HEK293 (cell line): ENCODE measurements at regions not wholly inside any gene's neighbourhood (a gene's known extent, or its start where the extent isn't known, plus 50 kb on each side); places are given as distances from the start of the nearest gene placed in this dataset.

Source experiments
- CTCF ChIA-PET: fragments of 350-600 bp; formaldehyde crosslinking; extraction: SDS; loops from one replicate; lab custom pipeline; 2021; ENCODE audit warnings: antibody characterized with exemption; lab: Yijun Ruan, JAX
- POLR2A ChIA-PET: fragments of 300-600 bp; formaldehyde crosslinking; extraction: SDS; loops from one replicate; lab custom pipeline; 2020; ENCODE audit warnings: antibody characterized with exemption, inconsistent platforms; lab: Yijun Ruan, JAX
- H3K27ac ChIP-seq: fragments of 200-500 bp; sonication (Bioruptor generic); 2 replicates; pipeline ENCODE4 v1.5.1; 2014; ENCODE audit warnings: low read depth, low read length, control low read depth, inconsistent platforms; ENCODE audit errors: extremely low read depth
- H3K36me3 ChIP-seq, 2 experiments: fragments of 200-500 bp in 1 of 2; sonication (Bioruptor generic) in 1 of 2; 1 replicate in 1 of 2; 2 replicates in 1 of 2; pipeline ENCODE4 v1.5.1; 2014 to 2017; ENCODE audit warnings: inconsistent platforms in 2 of 2, low read length in 2 of 2; ENCODE audit not compliant: control insufficient read depth in 2 of 2, insufficient read depth in 1 of 2
- H3K4me1 ChIP-seq: fragments of 200-500 bp; sonication (Bioruptor generic); 2 replicates; pipeline ENCODE4 v1.5.1; 2014; ENCODE audit warnings: mild to moderate bottlenecking, low read length, inconsistent platforms; ENCODE audit not compliant: control insufficient read depth, insufficient read depth
- H3K4me3 ChIP-seq: 2 replicates; pipeline ENCODE4 v1.5.1; 2011; ENCODE audit warnings: low read depth, mild to moderate bottlenecking, control low read depth, low read length, moderate library complexity
- H3K9me3 ChIP-seq: fragments of 200-500 bp; sonication (Bioruptor generic); 2 replicates; pipeline ENCODE4 v1.5.1; 2014; ENCODE audit warnings: low read depth, low read length, inconsistent platforms; ENCODE audit not compliant: control insufficient read depth, insufficient read depth
- BCL11B ChIP-seq: fragments of 450-650 bp; formaldehyde crosslinking; IDR thresholded peaks from 2 replicates; pipeline ENCODE4 v1.5.1; 2016; ENCODE audit warnings: low read depth, missing biosample characterization, missing genetic modification characterization
- KLF8 ChIP-seq: fragments of 450-650 bp; formaldehyde crosslinking; IDR thresholded peaks from 2 replicates; pipeline ENCODE4 v1.5.1; 2016; ENCODE audit warnings: missing biosample characterization, missing genetic modification characterization
- KLF9 ChIP-seq: fragments of 450-650 bp; formaldehyde crosslinking; IDR thresholded peaks from 2 replicates; pipeline ENCODE4 v1.5.1; 2016; ENCODE audit warnings: missing biosample characterization, missing genetic modification characterization, low read depth
- PATZ1 ChIP-seq: fragments of 450-650 bp; formaldehyde crosslinking; IDR thresholded peaks from 2 replicates; pipeline ENCODE4 v1.5.1; 2016; ENCODE audit warnings: missing biosample characterization, missing genetic modification characterization
- SCRT2 ChIP-seq: fragments of 450-650 bp; formaldehyde crosslinking; IDR thresholded peaks from 2 replicates; pipeline ENCODE4 v1.5.1; 2016; ENCODE audit warnings: missing biosample characterization, missing genetic modification characterization
- TSHZ1 ChIP-seq: fragments of 450-650 bp; formaldehyde crosslinking; IDR thresholded peaks from 2 replicates; pipeline ENCODE4 v1.5.1; 2016; ENCODE audit warnings: missing biosample characterization, missing genetic modification characterization, borderline replicate concordance
- ZFP37 ChIP-seq: fragments of 450-650 bp; formaldehyde crosslinking; IDR thresholded peaks from 2 replicates; pipeline ENCODE4 v1.5.1; 2016; ENCODE audit warnings: missing biosample characterization, missing genetic modification characterization
- ZNF138 ChIP-seq: fragments of 450-650 bp; formaldehyde crosslinking; IDR thresholded peaks from 2 replicates; pipeline ENCODE4 v1.5.1; 2016; ENCODE audit warnings: missing biosample characterization, missing genetic modification characterization, borderline replicate concordance
- ZNF148 ChIP-seq: fragments of 450-650 bp; formaldehyde crosslinking; IDR thresholded peaks from 2 replicates; pipeline ENCODE4 v1.5.0; 2017; ENCODE audit warnings: missing biosample characterization, missing genetic modification characterization, borderline replicate concordance
- ZNF175 ChIP-seq: fragments of 450-650 bp; formaldehyde crosslinking; IDR thresholded peaks from 2 replicates; pipeline ENCODE4 v1.5.1; 2016; ENCODE audit warnings: missing biosample characterization, missing genetic modification characterization
- ZNF19 ChIP-seq: fragments of 450-650 bp; formaldehyde crosslinking; IDR thresholded peaks from 2 replicates; pipeline ENCODE4; 2016; ENCODE audit warnings: missing biosample characterization, missing genetic modification characterization, low read depth
- ZNF2 ChIP-seq: fragments of 450-650 bp; formaldehyde crosslinking; IDR thresholded peaks from 2 replicates; pipeline ENCODE4 v1.5.1; 2016; ENCODE audit warnings: missing biosample characterization, missing genetic modification characterization
- ZNF510 ChIP-seq: fragments of 450-650 bp; formaldehyde crosslinking; IDR thresholded peaks from 2 replicates; pipeline ENCODE4 v1.5.1; 2018; ENCODE audit warnings: mild to moderate bottlenecking, missing genetic modification characterization, missing biosample characterization; ENCODE audit not compliant: insufficient replicate concordance
- ZNF544 ChIP-seq: fragments of 450-650 bp; formaldehyde crosslinking; IDR thresholded peaks from 2 replicates; pipeline ENCODE4 v1.5.0; 2017; ENCODE audit warnings: missing biosample characterization, missing genetic modification characterization
- ZNF585B ChIP-seq: fragments of 450-650 bp; formaldehyde crosslinking; IDR thresholded peaks from 2 replicates; pipeline ENCODE4 v1.5.1; 2016; ENCODE audit warnings: missing biosample characterization, missing genetic modification characterization
- ZNF704 ChIP-seq: fragments of 450-650 bp; formaldehyde crosslinking; IDR thresholded peaks from 2 replicates; pipeline ENCODE4 v1.5.1; 2016; ENCODE audit warnings: missing biosample characterization, missing genetic modification characterization
- ZNF768 ChIP-seq: fragments of 450-650 bp; formaldehyde crosslinking; IDR thresholded peaks from 2 replicates; pipeline ENCODE4 v1.5.1; 2018; ENCODE audit warnings: missing biosample characterization, mild to moderate bottlenecking, missing genetic modification characterization
- ZNF785 ChIP-seq: fragments of 450-650 bp; formaldehyde crosslinking; IDR thresholded peaks from 2 replicates; pipeline ENCODE4 v1.5.1; 2016; ENCODE audit warnings: missing biosample characterization, missing genetic modification characterization

DNA sequence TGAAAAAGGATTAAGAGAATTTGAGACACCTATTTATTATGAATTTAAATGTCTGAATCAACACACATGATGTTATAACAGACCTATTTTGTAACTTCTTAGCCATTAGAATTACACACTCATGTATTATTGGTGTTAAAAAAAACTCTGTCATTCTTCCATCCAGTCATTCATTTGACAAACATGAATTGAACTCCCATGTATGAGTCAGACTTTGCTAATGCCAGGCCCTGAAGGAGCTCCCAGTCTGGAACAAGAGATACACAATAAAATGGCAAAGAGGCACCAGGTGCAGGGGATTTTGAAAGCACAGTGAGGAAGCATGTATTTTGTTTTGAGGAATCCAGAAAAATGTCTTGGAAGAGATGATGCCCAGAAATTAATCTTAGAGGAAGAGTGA lies 87.7 kb upstream of the EFHC2 start:
- H3K27ac ChIP-seq = no peak overlapping the region
- no peaks in the 10 kb centered on the region for H3K36me3 ChIP-seq
- POLR2A ChIA-PET = no interaction called here
- CTCF ChIA-PET = no interaction called here
- no peaks in the 10 kb centered on the region for H3K4me1 ChIP-seq
- no peaks in the 10 kb centered on the region for H3K9me3 ChIP-seq
- H3K4me3 ChIP-seq = no peak overlapping the region
- TF ChIP-seq PATZ1 (tag by site-specific recombination) = no peak
- no peak for TF ChIP-seq ZFP37 (tag by site-specific recombination)
- no peak for TF ChIP-seq ZNF785 (tag by site-specific recombination)
- TF ChIP-seq ZNF138 (tag by site-specific recombination) = no peak
- TF ChIP-seq ZNF704 (tag by site-specific recombination) = no peak
- no peak for TF ChIP-seq ZNF510 (tag by site-specific recombination)
- no peak for TF ChIP-seq ZNF175 (tag by site-specific recombination)
- TF ChIP-seq KLF8 (tag by site-specific recombination) = no peak
- no peak for TF ChIP-seq ZNF585B
- TF ChIP-seq ZNF19 = no peak
- no peak for TF ChIP-seq ZNF544 (tag by site-specific recombination)
- no peak for TF ChIP-seq TSHZ1 (tag by site-specific recombination)
- no peak for TF ChIP-seq ZNF768 (tag by site-specific recombination)

DNA sequence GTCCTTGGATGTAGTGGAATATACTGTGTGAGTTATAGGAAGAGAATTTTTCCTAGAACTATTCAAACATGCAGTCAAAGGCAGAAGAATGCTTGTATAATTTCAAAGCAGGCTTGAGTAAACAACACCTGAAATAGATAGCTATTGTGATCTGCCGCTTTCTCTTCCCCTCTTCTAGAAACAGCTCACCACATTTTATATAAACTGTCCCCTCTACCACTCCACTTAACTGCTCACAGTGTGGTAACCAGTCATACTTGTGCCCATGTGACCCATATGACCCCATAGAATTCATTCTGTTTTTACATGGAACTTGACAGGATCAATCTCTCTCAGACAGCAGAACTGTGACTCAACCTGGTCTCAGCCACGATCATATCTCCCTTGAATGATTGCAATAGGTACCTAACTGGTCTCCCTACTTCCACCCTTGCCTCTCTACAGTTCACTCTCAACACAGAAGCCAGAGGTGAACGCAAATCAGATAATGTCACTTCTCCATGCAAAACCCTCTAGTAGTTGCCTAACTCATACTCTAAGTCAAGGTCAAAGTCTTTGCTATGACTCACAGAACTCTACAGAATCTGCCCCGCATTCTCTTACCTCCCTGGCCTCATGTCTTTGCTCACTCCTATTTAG lies 85.6 kb upstream of the EFHC2 start:
- no peak overlapping the region for H3K4me3 ChIP-seq
- CTCF ChIA-PET = interaction anchor here (0.7 kb wide), 1 partner anchor 193 kb away, joined by 3 read pairs; no protein-coding TSS in a partner anchor
- POLR2A ChIA-PET = no interaction called here
- no peaks in the 10 kb centered on the region for H3K9me3 ChIP-seq
- no peak for TF ChIP-seq KLF9
- TF ChIP-seq ZNF2 (tag by site-specific recombination) = no peak
- no peak for TF ChIP-seq BCL11B (tag by site-specific recombination)
- TF ChIP-seq ZNF148 (tag by site-specific recombination) = no peak
- no peak for TF ChIP-seq ZNF175 (tag by site-specific recombination)
- no peak for TF ChIP-seq SCRT2 (tag by site-specific recombination)
- no peaks in the 10 kb centered on the region for H3K36me3 ChIP-seq
- no peak overlapping the region for H3K27ac ChIP-seq
- H3K4me1 ChIP-seq = no peaks in the 10 kb centered on the region
